NCI-H82 (cell line): ENCODE measurements at regions not wholly inside any gene's neighbourhood (a gene's known extent, or its start where the extent isn't known, plus 50 kb on each side); places are given as distances from the start of the nearest gene placed in this dataset.
"Not testable (repeated sequence)": the region's sequence is repeated elsewhere in the genome, so short reads cannot be mapped to it uniquely, and the experiment has no call there.

ENCODE experiments used
- DNase-seq: peaks from one replicate; lab custom pipeline; 2025; lab: John Stamatoyannopoulos, UW

DNA sequence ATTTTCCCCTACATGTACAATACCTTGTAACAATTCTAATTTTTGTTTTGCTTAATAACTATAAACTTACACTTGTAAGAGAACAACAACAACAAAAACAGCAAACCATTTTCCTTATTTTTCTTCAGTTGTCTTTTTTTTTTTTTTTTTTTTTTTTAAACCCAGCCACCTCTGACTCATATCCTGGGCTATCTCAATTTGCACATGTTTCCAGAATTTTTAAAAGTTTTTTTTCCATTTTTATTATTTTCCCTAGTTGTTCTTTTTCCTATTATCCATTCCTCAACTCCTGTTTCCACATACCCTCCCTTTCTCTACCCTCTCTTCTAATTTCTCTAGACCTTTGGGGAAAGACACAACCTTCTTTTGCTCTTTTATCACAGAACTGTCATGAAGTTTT lies 112.5 kb downstream of the EFEMP1 start:
- no peak for DNase-seq

DNA sequence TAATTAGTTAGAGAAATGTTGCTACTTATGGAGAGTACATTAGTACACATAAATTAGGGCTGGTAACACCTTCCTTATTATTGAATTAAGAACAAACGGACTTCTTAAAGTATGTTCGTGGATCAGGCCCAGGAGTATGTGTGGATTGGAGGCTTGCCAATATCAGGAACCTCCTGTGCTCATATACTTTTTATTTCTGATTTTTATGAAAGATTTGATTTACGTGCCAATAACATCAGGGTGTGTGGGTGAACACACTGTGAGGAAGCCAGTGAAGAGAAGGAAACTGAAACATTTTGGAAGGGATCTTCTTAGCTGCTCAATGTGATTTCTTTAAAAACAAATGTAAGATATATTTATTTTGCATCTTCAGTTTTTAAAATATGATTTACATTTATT lies 113.0 kb downstream of the EFEMP1 start:
- no peak for DNase-seq

DNA sequence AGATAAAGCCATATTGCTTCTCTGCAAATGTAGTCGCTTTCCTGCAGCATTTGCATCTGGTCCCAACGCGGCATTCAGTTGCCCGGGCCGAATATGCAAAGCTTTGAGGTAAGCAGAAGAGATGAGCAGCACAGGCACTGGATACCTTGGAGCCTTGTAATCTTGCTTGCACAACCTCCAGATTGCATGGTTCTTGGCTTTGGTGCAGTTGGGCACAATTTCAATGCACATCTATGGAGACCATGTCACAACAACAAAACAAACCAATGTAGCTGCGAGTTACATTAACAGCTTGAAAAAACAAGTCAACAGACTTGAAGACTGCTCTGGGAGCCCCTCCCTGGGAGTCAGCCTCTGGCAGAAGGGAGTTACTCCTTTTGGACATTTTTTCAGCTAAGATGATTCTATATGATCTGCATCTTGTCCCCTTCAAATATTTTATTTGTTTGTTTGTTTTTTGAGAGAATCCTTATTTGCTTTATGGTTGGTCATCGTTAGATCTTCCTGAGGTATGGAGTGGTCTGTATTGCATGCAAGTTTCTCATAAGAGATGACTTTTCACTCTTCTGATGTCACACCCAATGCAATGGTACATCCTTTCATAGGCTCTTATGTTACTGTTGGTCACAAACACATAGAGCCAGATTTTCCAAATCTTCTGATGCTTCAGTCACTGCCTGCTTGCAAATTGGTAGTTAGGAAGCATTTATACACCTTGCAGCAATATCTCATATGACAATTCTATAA lies 113.5 kb downstream of the EFEMP1 start:
- no peak for DNase-seq

DNA sequence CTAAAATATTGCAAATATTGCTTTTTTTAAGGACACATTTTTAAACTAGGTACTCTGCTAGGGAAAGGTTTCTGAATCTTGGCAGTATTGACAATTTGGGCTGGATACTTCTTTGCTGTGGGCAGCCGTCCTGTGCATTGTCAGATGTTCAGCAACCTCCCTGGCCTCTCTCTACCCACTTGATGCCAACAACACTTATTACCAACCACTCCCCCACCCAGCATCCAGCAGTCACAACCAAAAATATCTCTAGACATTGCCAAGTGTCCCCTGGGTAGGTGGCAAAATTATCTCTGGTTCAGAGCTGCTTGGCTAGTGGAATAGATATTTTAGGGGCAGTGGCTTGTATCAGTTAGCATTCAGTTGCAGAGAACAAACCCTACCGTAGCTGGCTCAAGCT lies 114.3 kb upstream of the PNPT1 start:
- no peak for DNase-seq

DNA sequence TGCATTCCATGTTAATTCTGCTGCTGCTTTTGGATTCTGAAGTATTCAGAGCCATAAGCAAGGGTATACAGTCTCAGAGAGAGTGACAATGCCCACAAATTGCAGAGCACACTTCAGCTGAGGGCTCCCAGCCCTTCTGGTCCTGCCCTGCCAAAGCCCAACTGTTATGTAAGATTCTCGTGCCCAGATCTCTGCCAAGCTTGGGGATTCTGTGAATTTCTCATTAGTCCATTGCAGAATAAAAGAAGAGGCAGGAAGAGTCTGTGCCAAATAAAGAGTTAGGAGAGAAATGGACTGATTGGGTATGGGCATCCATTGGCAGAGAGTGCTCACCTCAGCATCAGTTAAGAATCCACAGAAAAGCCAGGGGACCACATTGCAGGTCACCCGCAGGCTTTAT lies 112.0 kb upstream of the PNPT1 start:
- DNase-seq, result no peak

DNA sequence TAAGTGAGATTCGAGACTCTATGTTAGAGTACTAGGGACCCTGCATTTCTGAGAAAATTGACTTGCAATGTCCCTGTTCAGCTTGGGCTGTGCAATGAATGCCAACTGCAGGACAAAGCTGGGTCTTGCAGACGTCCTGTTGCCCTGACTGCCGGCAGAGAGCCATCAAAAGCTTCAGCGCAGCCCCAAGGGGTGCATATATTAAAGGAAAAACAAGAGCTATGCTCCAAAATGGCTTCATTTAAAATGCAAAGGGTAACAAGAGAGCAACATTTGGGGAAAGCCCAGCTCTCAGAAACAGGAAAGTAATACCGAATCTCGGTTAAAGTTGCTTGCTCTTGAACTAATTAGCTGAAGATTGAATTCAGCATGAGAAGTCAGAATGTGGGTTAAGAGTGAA lies 110.9 kb upstream of the PNPT1 start:
- no peak for DNase-seq

DNA sequence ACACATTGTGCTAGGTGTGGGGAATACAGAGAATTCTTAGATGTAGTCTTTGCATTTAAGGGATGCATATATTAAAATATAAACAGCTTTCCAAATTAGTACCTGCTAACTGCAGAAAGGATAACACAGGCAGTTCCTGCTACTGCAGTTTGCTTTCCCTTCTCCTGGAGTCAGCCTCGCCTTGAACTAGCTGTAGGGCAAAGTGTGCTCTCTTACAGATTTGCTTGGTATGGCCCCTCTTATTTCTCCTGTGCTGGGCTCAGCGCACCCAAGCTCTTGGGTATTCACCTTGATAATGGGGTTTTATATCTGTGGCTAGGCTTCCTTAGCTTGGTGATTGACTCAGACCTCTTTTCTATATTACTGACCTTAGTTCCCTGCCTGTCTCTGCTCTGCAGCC lies 108.4 kb upstream of the PNPT1 start:
- no peak for DNase-seq

DNA sequence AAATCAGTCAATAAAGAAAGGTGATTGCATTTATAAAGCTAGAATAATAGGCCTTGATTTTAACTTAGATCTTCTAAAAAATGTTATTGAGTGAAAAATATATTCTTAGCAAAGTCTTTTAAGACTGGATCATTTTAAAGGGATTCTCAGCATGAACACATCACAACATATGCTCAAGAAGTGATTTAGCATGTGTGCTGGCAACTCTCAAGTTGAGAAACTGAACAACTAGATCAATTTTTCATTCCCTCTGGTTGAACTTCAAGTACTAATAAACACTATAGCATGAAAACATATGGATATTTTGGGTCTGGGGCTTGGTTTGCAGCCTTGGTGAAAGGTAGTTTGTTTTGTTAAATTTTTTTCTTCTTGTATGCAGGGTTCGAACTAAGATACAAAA lies 107.8 kb upstream of the PNPT1 start:
- DNase-seq, result no peak

DNA sequence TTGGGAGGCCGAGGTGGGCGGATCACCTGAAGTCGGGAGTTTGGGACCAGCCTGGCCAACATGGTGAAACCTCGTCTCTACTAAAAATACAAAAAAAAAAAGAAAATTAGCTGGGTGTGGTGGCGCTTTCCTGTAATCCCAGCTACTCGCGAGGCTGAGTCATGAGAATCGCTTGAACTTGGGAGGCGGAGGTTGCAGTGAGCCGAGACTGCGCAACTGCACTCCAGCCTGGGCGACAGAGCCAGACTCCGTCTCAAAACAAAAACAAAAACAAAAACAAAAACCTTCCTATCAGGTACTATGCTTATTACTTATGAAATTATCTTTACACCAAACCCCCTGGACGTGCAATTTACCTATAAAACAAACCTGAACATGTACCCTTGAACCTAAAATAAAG lies 106.0 kb upstream of the PNPT1 start:
- not testable (repeated sequence) for DNase-seq

DNA sequence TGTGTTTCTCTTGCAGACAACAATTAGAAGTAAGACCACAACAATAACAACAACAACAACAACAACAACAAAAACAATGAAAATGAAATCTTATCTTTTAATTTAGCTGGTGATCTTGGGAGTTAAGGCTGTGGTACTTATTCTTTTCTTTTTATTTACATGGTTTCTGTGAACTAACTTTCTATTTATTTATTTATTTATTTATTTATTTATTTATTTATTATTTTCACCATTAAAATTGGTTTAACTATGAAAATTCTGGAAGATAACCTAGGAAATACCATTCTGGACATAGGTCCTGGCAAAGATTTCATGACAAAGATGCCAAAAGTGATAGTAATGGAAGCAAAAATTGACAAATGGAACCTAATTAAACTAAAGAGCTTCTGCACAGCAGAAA lies 102.5 kb upstream of the PNPT1 start:
- no peak for DNase-seq

DNA sequence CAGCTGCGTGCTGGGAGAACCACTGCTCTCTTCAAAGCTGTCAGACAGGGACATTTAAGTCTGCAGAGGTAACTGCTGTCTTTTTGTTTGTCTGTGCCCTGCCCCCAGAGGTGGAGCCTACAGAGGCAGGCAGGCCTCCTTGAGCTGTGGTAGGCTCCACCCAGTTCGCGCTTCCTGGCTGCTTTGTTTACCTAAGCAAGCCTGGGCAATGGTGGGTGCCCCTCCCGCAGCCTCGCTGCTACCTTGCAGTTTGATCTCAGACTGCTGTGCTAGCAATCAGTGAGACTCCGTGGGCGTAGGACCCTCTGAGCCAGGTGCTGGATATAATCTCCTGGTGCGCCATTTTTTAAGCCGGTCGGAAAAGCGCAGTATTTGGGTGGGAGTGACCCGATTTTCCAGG lies 100.0 kb upstream of the PNPT1 start:
- not testable (repeated sequence) for DNase-seq

DNA sequence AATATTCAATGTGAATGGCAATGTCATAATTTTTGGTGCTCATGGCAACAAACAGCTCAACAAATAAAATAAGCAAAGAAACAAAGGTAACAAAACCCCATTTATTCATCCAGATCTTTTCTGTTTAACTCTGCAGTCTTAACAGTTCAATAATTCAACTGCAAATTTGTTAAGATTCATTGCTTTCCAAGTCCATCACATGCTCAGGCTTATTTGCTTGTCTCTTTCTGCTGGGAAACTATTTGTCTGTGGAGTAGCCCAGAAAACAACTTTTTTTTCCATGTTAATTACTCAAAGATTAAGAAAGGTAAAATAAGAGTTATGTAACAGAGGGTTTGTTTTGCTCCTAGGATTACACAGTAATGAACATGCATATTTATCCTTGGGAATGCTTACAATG lies 92.6 kb upstream of the PNPT1 start:
- DNase-seq, result no peak

DNA sequence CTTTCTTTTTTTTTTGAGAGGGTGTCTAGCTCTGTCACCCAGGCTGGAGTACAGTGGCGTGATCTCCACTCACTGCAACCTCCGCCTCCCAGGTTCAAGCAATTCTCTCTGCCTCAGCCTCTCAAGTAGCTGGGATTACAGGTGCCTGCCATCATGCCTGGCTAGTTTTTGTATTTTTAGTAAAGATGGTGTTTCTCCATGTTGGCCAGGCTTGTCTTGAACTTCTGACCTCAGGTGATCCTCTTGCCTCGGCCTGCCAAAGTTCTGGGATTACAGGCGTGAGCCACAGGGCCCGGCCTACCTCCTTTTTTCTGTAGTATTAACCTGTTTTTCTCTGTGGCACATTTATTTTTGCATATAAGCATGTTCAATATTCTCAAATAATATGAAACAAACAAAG lies 90.1 kb upstream of the PNPT1 start:
- not testable (repeated sequence) for DNase-seq

DNA sequence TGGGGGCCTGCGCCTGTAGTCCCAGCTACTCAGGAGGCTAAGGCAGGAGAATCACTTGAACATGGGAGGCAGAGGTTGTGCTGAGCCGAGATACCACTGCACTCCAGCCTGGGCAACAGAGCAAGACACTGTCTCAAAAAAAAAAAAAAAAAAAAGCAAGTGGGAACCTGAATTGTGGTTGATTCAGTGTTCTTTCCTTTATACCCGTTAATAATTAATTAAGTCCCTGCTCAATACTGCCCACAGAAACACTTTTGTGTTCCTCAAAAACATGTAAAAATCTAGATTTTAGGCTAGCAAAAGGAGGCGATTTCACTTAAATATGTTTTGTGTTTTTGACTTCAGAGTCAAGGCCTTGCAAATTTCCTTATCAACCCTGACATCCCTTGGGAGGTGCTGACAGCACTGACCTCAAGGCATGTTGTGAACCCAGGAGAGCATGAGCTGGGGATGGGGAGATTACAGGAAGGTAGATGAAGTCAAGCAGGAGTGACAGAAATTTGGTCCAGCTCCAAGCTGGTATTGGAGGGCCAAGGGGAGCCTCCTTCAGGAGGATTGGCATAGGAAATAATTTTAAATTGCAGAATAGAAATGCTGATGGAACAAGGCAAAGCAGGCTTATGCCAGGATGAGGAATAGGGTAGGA lies 89.0 kb upstream of the PNPT1 start:
- DNase-seq, result no peak

DNA sequence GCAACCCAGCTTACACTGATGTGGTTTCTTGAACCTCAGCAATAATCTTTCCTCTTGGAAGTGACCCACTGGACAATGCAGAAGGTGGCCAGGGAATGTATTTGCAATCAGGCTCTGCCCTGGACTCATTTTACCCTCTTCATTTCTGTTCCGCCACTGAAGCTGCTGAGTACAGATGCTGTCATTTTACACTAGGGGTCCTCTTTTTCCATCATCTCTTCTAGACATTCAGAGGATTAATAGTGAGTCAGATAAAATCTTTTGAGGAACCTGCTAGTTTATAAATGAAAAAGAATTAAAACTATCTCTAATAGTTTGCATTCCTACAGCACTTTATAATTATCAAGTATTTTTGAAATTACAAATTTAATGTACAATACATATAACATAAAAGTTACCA lies 87.9 kb upstream of the PNPT1 start:
- DNase-seq, result no peak

DNA sequence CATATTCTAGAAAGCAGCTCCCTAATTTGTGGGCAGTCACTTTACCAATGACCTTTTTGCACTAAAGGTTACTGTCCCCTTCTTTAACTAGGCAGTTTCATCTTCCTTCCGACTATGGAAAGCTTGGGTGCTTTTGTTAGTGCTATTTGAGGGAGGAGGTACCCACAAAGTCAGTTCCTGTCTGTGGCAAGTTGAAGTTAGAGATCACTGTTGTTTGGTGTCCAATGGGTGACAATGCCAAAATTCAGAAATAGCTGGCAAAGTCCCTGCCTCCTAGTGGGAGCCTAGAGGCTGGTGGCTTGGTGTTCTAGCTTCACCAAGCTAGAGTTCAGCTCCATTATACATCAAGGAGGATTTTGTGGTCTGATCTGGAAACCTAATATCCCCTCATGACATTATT lies 87.1 kb upstream of the PNPT1 start:
- DNase-seq, result no peak

DNA sequence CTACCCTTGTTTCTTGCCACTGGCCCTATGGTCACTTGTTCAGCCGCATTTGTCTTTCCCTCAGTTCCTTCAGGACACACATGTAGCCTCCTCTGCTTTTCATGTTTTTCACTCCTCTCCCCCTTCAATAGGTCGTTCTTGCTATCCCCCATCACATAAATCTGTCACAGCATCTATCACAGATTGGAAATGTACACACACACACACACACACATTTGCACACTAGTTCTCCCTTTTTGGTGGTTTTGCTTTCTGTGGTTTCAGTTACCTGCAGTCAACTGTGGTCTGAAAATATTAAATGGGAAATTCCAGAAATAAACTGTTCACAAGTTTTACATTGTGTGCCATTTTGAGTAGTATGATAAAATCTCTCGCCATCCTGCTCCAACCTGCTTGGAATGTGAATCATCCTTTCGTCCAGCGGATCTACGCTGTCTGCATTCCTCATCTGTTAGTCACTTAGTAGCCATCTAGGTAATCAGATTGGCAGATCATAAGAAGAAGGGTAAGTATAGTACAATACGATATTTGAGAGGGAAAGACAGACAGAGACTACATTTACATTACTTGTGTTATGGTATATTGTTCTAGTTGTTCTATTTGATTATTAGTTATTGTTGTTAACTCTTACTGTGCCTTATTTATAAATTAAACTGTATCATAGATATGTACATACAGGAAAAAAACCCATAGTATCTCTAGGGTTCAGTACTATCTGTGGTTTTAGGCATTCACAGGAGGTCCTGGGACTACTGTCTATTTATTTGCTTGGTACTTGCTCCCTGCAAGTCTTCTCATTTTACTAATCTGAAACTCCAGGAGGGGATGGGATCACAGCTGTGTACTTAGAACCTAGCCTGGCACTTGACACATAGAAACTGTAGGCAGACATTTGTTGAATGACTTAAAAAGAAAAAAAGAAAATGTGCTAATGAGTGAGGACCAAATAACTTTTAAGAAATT lies 86.1 kb upstream of the PNPT1 start:
- peak; percentile 13 for DNase-seq

DNA sequence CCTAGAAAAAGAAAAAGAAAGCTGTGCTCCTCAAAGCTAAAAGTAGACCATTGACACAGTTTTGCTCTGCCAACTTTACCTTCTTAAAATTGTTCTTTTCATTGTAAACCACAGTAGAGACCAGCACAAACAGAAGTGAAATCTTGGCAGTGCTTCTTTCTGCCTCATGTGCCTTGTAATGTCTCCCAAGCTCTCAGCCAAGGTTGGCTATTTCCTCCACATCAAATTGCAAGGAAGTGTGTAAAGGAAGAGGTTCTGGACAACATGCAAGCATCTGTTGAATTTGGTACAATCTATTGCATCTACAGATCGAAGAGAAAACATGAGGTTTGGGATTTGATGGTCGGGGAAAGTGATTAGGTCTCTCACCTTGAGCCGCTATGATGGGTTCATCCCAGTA lies 83.3 kb upstream of the PNPT1 start:
- no peak for DNase-seq

DNA sequence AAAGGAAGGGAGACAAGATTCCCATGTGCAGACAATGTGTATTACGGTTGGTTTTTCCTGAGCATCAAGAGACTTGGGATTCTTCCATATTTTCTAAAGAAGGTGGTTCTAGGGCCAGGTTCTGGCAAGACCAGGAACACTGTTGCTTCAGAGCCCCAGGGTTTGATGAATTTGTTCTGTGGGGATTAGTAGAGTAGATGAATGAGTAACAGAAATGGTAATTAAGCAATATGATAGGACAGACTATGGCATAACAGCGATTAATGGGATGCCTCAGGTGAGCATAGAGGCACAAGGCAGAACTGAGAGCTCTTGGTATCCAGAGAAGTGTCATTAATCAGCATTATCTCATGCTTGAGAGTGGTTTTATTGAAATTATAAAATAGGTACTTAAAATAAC lies 82.8 kb upstream of the PNPT1 start:
- no peak for DNase-seq

DNA sequence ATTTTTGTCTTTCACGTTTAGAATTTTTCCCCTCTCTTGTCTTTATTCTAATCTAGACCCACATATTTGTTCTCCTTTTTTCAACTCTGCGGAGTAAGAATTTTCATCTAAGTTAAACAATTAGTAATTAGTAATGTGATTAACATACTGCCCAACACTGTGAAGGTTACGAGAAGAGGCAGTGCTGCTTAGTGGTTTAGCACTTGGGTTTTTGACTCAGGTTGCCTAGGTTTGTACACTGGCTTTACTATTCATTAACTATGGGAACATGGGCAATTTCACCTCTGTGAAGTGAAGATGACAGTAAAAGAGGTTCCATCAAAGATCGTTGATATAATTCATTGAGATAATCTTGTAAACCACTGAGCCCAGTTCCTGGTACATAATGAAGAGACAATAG lies 82.2 kb upstream of the PNPT1 start:
- no peak for DNase-seq

DNA sequence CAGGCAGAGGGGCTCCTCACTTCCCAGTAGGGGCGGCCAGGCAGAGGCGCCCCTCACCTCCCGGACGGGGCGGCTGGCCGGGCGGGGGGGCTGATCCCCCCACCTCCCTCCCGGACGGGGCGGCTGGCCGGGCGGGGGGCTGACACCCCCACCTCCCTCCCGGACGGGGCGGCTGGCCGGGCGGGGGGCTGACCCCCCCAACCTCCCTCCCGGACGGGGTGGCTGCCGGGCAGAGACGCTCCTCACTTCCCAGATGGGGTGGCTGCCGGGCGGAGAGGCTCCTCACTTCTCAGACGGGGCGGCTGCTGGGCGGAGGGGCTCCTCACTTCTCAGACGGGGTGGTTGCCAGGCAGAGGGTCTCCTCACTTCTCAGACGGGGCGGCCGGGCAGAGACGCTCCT lies 80.0 kb upstream of the PNPT1 start:
- not testable (repeated sequence) for DNase-seq

DNA sequence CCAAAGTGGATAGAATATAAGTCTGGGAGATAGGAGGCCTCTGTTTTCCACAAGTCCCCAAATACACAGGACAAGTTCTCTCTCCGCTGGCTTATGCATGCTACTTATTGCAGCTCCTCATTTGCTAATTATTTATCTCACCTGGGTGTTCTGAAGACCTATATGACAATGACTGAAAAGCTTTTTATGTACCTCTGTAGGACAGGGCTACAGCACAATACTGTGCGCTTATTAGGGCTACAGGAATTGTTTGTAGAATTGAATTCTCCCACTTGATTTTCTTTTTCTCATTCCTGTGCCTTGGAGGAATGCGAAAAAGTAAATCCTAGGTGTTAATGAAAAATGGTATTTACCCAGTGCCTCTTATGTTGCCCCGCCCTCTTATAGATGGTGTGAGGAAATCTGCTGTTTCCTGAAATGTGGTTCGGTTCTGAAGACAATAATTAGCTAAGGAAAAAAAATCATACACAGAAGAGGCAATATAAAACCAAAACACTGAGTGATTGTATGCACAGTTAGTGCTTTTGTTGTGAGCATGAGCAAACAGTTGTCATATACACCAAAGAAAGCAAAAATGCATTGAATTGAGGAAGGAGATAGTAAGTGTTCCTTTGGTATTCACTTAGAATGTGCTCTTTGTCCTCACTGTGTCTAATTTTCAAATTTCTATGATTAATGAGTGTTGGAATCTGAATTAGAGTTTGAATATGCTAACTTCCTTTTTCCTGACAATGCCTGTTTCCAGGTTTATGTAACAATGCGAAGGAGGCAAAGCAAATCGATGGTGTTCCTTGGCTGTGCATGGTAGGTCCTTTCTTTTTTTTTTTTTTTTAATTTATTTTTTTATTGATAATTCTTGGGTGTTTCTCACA lies 78.7 kb upstream of the PNPT1 start:
- no peak for DNase-seq
